Epidermal melanocyte (primary cell): ENCODE measurements at regions not wholly inside any gene's neighbourhood (a gene's known extent, or its start where the extent isn't known, plus 50 kb on each side); places are given as distances from the start of the nearest gene placed in this dataset.
A peak's percentile ranks its signal among the peaks of the same experiment; 100 is the strongest.
"Not testable (repeated sequence)": the region's sequence is repeated elsewhere in the genome, so short reads cannot be mapped to it uniquely, and the experiment has no call there.

Experiments
- DNase-seq: peaks from one replicate; pipeline ENCODE4 v3.0.0; 2011; ENCODE audit warnings: low spot score; ENCODE audit not compliant: insufficient read length

GRCh38 chr2:122750095-122750494 lies 994.6 kb downstream of the TSN start:
- DNase-seq = no peak

- DNase-seq = no peak
Measured at GRCh38 chr2:122750808-122751207, 995.4 kb downstream of the TSN start.

GRCh38 chr2:122753336-122753735 lies 997.9 kb downstream of the TSN start:
- no peak for DNase-seq

- DNase-seq = no peak
Measured at GRCh38 chr2:122754561-122754960, 999.1 kb downstream of the TSN start.

- no peak for DNase-seq
Measured at GRCh38 chr2:122755281-122755780, 999.9 kb downstream of the TSN start.

- DNase-seq = no peak
Measured at GRCh38 chr2:122758967-122759366, 1003.5 kb downstream of the TSN start.

- DNase-seq = no peak
Measured at GRCh38 chr2:122764014-122764413, 1008.6 kb downstream of the TSN start.

- DNase-seq = no peak
Measured at GRCh38 chr2:122780251-122780650, 1024.8 kb downstream of the TSN start.

- no peak for DNase-seq
Measured at GRCh38 chr2:122794100-122794499, 1038.6 kb downstream of the TSN start.

- DNase-seq = peak; percentile 27
Measured at GRCh38 chr2:122795763-122796162, 1040.3 kb downstream of the TSN start.

- DNase-seq = no peak
Measured at GRCh38 chr2:122799391-122799790, 1043.9 kb downstream of the TSN start.

- no peak for DNase-seq
Measured at GRCh38 chr2:122800781-122801180, 1045.3 kb downstream of the TSN start.

GRCh38 chr2:122804494-122804893 lies 1049.0 kb downstream of the TSN start:
- DNase-seq = no peak

GRCh38 chr2:122805346-122805745 lies 1049.9 kb downstream of the TSN start:
- no peak for DNase-seq

- DNase-seq = no peak
Measured at GRCh38 chr2:122808286-122808969, 1053.0 kb downstream of the TSN start.

GRCh38 chr2:122812214-122812613 lies 1056.8 kb downstream of the TSN start:
- DNase-seq = not testable (repeated sequence)

- no peak for DNase-seq
Measured at GRCh38 chr2:122815120-122815519, 1059.7 kb downstream of the TSN start.

GRCh38 chr2:122816803-122817202 lies 1061.4 kb downstream of the TSN start:
- no peak for DNase-seq

- DNase-seq = no peak
Measured at GRCh38 chr2:122822319-122822718, 1066.9 kb downstream of the TSN start.

- DNase-seq = no peak
Measured at GRCh38 chr2:122830157-122830556, 1074.7 kb downstream of the TSN start.

- DNase-seq = no peak
Measured at GRCh38 chr2:122831649-122832048, 1076.2 kb downstream of the TSN start.

GRCh38 chr2:122843503-122843902 lies 1088.1 kb downstream of the TSN start:
- DNase-seq = no peak

GRCh38 chr2:122851161-122851560 lies 1095.7 kb downstream of the TSN start:
- DNase-seq = no peak
